ENCODE measurements at regions not wholly inside any gene's neighbourhood (a gene's known extent, or its start where the extent isn't known, plus 50 kb on each side); places are given as distances from the start of the nearest gene placed in this dataset.

GRCh38 chr1:88526456-88526855 is 157.6 kb upstream of the PKN2 start:
- no peak for TF ChIP-seq NR1H2 (CRISPR knock-in tag; IDR thresholded peaks at IDR 0.05)
- TF ChIP-seq HMGXB4 (CRISPR knock-in tag; IDR thresholded peaks at IDR 0.05), result no peak
- TF ChIP-seq CTCF (IDR thresholded peaks at IDR 0.05), result no peak
- TF ChIP-seq ELF4 (CRISPR knock-in tag; IDR thresholded peaks at IDR 0.05; ENCODE audit: low read depth), result no peak
- no peak for TF ChIP-seq CREM (CRISPR knock-in tag; IDR thresholded peaks at IDR 0.05)
- TF ChIP-seq USF1 (CRISPR knock-in tag; IDR thresholded peaks at IDR 0.05), result no peak
- TF ChIP-seq, protein P1, sequence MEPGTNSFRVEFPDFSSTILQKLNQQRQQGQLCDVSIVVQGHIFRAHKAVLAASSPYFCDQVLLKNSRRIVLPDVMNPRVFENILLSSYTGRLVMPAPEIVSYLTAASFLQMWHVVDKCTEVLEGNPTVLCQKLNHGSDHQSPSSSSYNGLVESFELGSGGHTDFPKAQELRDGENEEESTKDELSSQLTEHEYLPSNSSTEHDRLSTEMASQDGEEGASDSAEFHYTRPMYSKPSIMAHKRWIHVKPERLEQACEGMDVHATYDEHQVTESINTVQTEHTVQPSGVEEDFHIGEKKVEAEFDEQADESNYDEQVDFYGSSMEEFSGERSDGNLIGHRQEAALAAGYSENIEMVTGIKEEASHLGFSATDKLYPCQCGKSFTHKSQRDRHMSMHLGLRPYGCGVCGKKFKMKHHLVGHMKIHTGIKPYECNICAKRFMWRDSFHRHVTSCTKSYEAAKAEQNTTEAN (CRISPR knock-in tag; IDR thresholded peaks at IDR 0.05), result no peak
- TF ChIP-seq, protein P2, sequence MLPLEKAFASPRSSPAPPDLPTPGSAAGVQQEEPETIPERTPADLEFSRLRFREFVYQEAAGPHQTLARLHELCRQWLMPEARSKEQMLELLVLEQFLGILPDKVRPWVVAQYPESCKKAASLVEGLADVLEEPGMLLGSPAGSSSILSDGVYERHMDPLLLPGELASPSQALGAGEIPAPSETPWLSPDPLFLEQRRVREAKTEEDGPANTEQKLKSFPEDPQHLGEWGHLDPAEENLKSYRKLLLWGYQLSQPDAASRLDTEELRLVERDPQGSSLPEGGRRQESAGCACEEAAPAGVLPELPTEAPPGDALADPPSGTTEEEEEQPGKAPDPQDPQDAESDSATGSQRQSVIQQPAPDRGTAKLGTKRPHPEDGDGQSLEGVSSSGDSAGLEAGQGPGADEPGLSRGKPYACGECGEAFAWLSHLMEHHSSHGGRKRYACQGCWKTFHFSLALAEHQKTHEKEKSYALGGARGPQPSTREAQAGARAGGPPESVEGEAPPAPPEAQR (CRISPR knock-in tag; IDR thresholded peaks at IDR 0.05), result no peak
- TF ChIP-seq, protein P3, sequence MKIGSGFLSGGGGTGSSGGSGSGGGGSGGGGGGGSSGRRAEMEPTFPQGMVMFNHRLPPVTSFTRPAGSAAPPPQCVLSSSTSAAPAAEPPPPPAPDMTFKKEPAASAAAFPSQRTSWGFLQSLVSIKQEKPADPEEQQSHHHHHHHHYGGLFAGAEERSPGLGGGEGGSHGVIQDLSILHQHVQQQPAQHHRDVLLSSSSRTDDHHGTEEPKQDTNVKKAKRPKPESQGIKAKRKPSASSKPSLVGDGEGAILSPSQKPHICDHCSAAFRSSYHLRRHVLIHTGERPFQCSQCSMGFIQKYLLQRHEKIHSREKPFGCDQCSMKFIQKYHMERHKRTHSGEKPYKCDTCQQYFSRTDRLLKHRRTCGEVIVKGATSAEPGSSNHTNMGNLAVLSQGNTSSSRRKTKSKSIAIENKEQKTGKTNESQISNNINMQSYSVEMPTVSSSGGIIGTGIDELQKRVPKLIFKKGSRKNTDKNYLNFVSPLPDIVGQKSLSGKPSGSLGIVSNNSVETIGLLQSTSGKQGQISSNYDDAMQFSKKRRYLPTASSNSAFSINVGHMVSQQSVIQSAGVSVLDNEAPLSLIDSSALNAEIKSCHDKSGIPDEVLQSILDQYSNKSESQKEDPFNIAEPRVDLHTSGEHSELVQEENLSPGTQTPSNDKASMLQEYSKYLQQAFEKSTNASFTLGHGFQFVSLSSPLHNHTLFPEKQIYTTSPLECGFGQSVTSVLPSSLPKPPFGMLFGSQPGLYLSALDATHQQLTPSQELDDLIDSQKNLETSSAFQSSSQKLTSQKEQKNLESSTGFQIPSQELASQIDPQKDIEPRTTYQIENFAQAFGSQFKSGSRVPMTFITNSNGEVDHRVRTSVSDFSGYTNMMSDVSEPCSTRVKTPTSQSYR (CRISPR knock-in tag; IDR thresholded peaks at IDR 0.05), result no peak
- no peak for TF ChIP-seq ATF2 (CRISPR knock-in tag; IDR thresholded peaks at IDR 0.05; ENCODE audit: borderline replicate concordance, low read depth)
- no peak for TF ChIP-seq NR2C2 (CRISPR knock-in tag; IDR thresholded peaks at IDR 0.05)
- TF ChIP-seq, protein P4, sequence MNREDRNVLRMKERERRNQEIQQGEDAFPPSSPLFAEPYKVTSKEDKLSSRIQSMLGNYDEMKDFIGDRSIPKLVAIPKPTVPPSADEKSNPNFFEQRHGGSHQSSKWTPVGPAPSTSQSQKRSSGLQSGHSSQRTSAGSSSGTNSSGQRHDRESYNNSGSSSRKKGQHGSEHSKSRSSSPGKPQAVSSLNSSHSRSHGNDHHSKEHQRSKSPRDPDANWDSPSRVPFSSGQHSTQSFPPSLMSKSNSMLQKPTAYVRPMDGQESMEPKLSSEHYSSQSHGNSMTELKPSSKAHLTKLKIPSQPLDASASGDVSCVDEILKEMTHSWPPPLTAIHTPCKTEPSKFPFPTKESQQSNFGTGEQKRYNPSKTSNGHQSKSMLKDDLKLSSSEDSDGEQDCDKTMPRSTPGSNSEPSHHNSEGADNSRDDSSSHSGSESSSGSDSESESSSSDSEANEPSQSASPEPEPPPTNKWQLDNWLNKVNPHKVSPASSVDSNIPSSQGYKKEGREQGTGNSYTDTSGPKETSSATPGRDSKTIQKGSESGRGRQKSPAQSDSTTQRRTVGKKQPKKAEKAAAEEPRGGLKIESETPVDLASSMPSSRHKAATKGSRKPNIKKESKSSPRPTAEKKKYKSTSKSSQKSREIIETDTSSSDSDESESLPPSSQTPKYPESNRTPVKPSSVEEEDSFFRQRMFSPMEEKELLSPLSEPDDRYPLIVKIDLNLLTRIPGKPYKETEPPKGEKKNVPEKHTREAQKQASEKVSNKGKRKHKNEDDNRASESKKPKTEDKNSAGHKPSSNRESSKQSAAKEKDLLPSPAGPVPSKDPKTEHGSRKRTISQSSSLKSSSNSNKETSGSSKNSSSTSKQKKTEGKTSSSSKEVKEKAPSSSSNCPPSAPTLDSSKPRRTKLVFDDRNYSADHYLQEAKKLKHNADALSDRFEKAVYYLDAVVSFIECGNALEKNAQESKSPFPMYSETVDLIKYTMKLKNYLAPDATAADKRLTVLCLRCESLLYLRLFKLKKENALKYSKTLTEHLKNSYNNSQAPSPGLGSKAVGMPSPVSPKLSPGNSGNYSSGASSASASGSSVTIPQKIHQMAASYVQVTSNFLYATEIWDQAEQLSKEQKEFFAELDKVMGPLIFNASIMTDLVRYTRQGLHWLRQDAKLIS (CRISPR knock-in tag; IDR thresholded peaks at IDR 0.05; ENCODE audit: borderline replicate concordance), result no peak
- no peak for TF ChIP-seq SP1 (CRISPR knock-in tag; conservative IDR thresholded peaks at IDR 0.05)
